Neural cell (in vitro differentiated cells): ENCODE measurements at regions not wholly inside any gene's neighbourhood (a gene's known extent, or its start where the extent isn't known, plus 50 kb on each side); places are given as distances from the start of the nearest gene placed in this dataset.

Experiments
- CTCF ChIP-seq: fragments of 450-650 bp; IDR thresholded peaks from 2 replicates; pipeline ENCODE4 v1.5.1; 2014; ENCODE audit warnings: antibody characterized with exemption, mild to moderate bottlenecking, moderate library complexity; ENCODE audit not compliant: poor library complexity, severe bottlenecking
- EP300 ChIP-seq: fragments of 450-650 bp; conservative IDR thresholded peaks from 2 replicates; pipeline ENCODE4 v1.6.1; 2014; ENCODE audit warnings: antibody characterized with exemption, mild to moderate bottlenecking, moderate library complexity; ENCODE audit not compliant: poor library complexity, severe bottlenecking
- POLR2AphosphoS5 ChIP-seq: IDR thresholded peaks from 2 replicates; pipeline ENCODE4 v1.6.1; 2012
- SMC3 ChIP-seq: fragments of 450-650 bp; conservative IDR thresholded peaks from 2 replicates; pipeline ENCODE4 v1.6.1; 2014; ENCODE audit warnings: antibody characterized with exemption, mild to moderate bottlenecking, moderate library complexity; ENCODE audit not compliant: poor library complexity

GRCh38 chr10:3235395-3235794 lies 62.8 kb upstream of the PITRM1 start:
- TF ChIP-seq CTCF (no peak), POLR2AphosphoS5 (no peak), EP300 (no peak), SMC3 (no peak)
